DND-41 (cell line): ENCODE measurements at regions not wholly inside any gene's neighbourhood (a gene's known extent, or its start where the extent isn't known, plus 50 kb on each side); places are given as distances from the start of the nearest gene placed in this dataset.

ENCODE experiments used
- CTCF ChIP-seq: IDR thresholded peaks from 2 replicates; pipeline ENCODE4 v1.5.1; 2012; ENCODE audit warnings: borderline replicate concordance, low read length, moderate library complexity, mild to moderate bottlenecking; ENCODE audit not compliant: poor library complexity, severe bottlenecking; ENCODE audit errors: extremely low read depth
- EZH2 ChIP-seq: IDR thresholded peaks from 3 replicates; pipeline ENCODE4 v1.6.1; 2012; ENCODE audit warnings: borderline replicate concordance, low read depth, mild to moderate bottlenecking, moderate library complexity, low read length, inconsistent platforms; ENCODE audit not compliant: severe bottlenecking

- no peak for TF ChIP-seq CTCF
- TF ChIP-seq EZH2, result no peak
Measured at GRCh38 chr21:16866851-16867250, 646.0 kb upstream of the CXADR start.
